ENCODE measurements at regions not wholly inside any gene's neighbourhood (a gene's known extent, or its start where the extent isn't known, plus 50 kb on each side); places are given as distances from the start of the nearest gene placed in this dataset.

DNA sequence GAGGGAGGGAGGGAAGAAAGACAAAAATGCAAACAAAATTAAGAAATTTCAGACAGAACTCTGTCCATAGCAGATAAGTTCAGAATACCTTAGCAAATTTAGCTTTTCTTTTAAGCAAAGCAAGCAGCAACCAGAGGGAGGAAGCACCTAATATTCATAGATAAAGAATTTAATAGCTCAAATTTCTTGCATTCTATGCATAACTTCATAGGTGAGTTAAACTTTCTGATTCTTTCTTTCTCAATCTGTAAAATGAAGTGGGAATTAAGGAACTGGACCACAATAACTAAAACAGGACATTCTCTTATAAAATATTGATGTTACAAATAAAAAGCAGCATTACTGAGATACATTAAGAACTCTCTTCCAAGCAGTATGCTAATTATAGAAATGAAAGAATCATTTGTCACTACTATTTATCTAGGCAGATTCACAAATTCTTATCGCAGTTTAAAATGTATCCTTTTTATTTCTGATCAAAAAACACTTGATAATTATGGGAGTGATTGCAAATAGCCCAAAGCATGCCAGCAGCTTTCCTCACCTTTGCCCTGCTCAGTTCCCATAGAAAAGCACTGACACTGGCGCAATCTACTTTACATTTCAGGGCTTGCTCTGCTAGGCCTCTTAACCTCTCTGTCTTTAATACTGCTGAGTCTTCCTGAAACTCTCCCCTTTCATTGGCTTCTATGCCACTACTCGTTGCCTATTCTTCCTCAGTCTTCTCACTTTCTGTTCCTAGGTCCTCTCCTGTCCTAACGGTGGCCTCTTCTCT lies 341.8 kb downstream of the PIK3R1 start:
- H3K27ac ChIP-seq, result no peak overlapping the region
- no peaks in the 10 kb centered on the region for H3K36me3 ChIP-seq
- DNase-seq (no peak), ATAC-seq (no peak)
- H3K27me3 ChIP-seq, result no peaks in the 10 kb centered on the region
- H3K9me3 ChIP-seq, result peaks cover 0 to 10% of the 10 kb centered on the region in 2 donors
- intact Hi-C loops (cut with DNase I), result no loop called here
- TF ChIP-seq, protein P1, sequence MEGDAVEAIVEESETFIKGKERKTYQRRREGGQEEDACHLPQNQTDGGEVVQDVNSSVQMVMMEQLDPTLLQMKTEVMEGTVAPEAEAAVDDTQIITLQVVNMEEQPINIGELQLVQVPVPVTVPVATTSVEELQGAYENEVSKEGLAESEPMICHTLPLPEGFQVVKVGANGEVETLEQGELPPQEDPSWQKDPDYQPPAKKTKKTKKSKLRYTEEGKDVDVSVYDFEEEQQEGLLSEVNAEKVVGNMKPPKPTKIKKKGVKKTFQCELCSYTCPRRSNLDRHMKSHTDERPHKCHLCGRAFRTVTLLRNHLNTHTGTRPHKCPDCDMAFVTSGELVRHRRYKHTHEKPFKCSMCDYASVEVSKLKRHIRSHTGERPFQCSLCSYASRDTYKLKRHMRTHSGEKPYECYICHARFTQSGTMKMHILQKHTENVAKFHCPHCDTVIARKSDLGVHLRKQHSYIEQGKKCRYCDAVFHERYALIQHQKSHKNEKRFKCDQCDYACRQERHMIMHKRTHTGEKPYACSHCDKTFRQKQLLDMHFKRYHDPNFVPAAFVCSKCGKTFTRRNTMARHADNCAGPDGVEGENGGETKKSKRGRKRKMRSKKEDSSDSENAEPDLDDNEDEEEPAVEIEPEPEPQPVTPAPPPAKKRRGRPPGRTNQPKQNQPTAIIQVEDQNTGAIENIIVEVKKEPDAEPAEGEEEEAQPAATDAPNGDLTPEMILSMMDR (IDR thresholded peaks at IDR 0.05), result no peak
- no peaks in the 10 kb centered on the region for H3K4me1 ChIP-seq
- no peak overlapping the region for H3K4me3 ChIP-seq

DNA sequence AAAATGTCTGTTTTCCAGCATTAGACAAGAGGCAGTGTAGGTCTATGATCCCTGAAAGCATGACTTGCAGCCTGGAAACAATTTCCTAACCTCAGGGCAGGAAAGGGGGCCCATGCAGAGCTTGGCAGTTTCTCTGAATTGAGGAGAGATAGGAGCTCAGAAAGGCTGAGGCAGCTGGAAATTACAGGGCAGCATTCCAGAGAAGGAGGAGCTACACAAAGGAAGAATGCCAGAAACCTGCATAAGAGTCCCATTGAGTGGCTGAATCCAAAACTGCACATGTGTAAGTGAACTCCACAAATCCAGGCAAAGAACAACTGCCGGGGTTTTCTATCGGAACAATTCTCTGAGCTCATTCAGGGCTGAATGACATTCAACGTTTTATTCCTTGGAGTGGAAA lies 346.8 kb downstream of the PIK3R1 start:
- ATAC-seq (peak; percentile 84), DNase-seq (peak in 2 of 4 donors; percentile 62 to 85)
- no peaks in the 10 kb centered on the region for H3K36me3 ChIP-seq
- H3K9me3 ChIP-seq, result peaks cover 0 to 20% of the 10 kb centered on the region in 2 donors
- no peaks in the 10 kb centered on the region for H3K4me1 ChIP-seq
- TF ChIP-seq, protein P1 (IDR thresholded peaks at IDR 0.05), result no peak
- no peak overlapping the region for H3K27ac ChIP-seq
- H3K27me3 ChIP-seq, result no peaks in the 10 kb centered on the region
- intact Hi-C loops (cut with DNase I), result no loop called here
- no peak overlapping the region for H3K4me3 ChIP-seq

DNA sequence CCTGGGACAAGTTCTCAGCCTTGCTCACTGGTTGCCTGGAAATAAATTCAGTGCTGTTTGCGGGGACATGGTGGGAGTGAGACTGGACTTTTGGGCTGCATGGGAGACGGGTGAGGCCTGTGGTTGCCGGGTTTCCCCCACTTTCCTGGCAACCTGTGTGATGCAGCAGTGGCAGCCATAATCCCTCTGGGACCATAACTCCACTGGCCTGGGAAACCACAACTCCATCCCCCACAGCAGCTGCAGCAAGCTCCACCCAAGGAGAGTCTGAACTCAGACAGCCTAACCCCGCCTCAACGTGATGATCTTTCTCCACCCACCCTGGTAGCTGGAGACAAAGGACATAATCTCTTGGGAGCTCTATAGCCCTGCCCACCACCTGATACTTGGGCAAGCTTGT lies 349.9 kb downstream of the PIK3R1 start:
- H3K27me3 ChIP-seq, result no peaks in the 10 kb centered on the region
- no peak for ATAC-seq
- no peak overlapping the region for H3K4me3 ChIP-seq
- no peak overlapping the region for H3K27ac ChIP-seq
- TF ChIP-seq, protein P1 (IDR thresholded peaks at IDR 0.05), result no peak
- intact Hi-C loops (cut with DNase I), result no loop called here
- DNase-seq, result no peak
- no peaks in the 10 kb centered on the region for H3K36me3 ChIP-seq
- no peaks in the 10 kb centered on the region for H3K4me1 ChIP-seq
- peaks cover 0 to 9% of the 10 kb centered on the region in 2 donors for H3K9me3 ChIP-seq

GRCh38 chr5:68576805-68577204 lies 361.2 kb downstream of the PIK3R1 start:
- ATAC-seq, result no peak
- TF ChIP-seq, protein P1 (IDR thresholded peaks at IDR 0.05), result no peak
- Histone ChIP-seq H3K9me3 (peaks cover 3 to 17% of the 10 kb centered on the region in 2 donors), H3K27ac (no peak overlapping the region), H3K4me1 (no peaks in the 10 kb centered on the region), H3K27me3 (no peaks in the 10 kb centered on the region), H3K4me3 (no peak overlapping the region), H3K36me3 (no peaks in the 10 kb centered on the region)
- DNase-seq, result no peak
- intact Hi-C loops (cut with DNase I), result no loop called here

- Histone ChIP-seq H3K9me3 (peaks cover 0 to 4% of the 10 kb centered on the region in 2 donors), H3K4me1 (no peaks in the 10 kb centered on the region), H3K27me3 (no peaks in the 10 kb centered on the region), H3K4me3 (no peak overlapping the region), H3K36me3 (no peaks in the 10 kb centered on the region), H3K27ac (no peak overlapping the region)
- DNase-seq (no peak), ATAC-seq (no peak)
- intact Hi-C loops (cut with DNase I), result no loop called here
- TF ChIP-seq, protein P1 (IDR thresholded peaks at IDR 0.05), result no peak
Measured at GRCh38 chr5:68582284-68582683, 366.7 kb downstream of the PIK3R1 start.
